Endodermal cell (in vitro differentiated cells): ENCODE measurements at regions not wholly inside any gene's neighbourhood (a gene's known extent, or its start where the extent isn't known, plus 50 kb on each side); places are given as distances from the start of the nearest gene placed in this dataset.

ENCODE experiments used
- DNase-seq: peaks from one replicate; pipeline ENCODE4 v3.0.0-alpha.2; 2017
- H3K27ac ChIP-seq: 2 replicates; pipeline ENCODE4 v1.5.1; 2013; ENCODE audit warnings: mild to moderate bottlenecking, low read depth, low read length, moderate library complexity
- H3K27me3 ChIP-seq: 2 replicates; pipeline ENCODE4 v1.6.1; 2013; ENCODE audit warnings: mild to moderate bottlenecking, low read length, moderate library complexity; ENCODE audit not compliant: insufficient read depth, control insufficient read depth, poor library complexity, severe bottlenecking
- H3K36me3 ChIP-seq: 2 replicates; pipeline ENCODE4 v1.7.0; 2013; ENCODE audit warnings: mild to moderate bottlenecking, low read length, moderate library complexity; ENCODE audit not compliant: control insufficient read depth, insufficient read depth
- H3K4me1 ChIP-seq: one replicate; pipeline ENCODE4 v1.7.0; 2013; ENCODE audit warnings: low read length; ENCODE audit not compliant: control insufficient read depth, insufficient read depth
- H3K4me3 ChIP-seq: 2 replicates; pipeline ENCODE4 v1.5.1; 2013; ENCODE audit warnings: mild to moderate bottlenecking, low read length, moderate library complexity
- H3K9ac ChIP-seq: 2 replicates; pipeline ENCODE4 v1.6.1; 2013; ENCODE audit warnings: mild to moderate bottlenecking, low read length, moderate library complexity; ENCODE audit not compliant: poor library complexity, severe bottlenecking; ENCODE audit errors: extremely low read depth
- H3K9me3 ChIP-seq: 2 replicates; pipeline ENCODE4 v1.6.1; 2013; ENCODE audit warnings: mild to moderate bottlenecking, low read length, moderate library complexity; ENCODE audit not compliant: control insufficient read depth
- H3K27ac Mint-ChIP-seq: 2 replicates; pipeline ENCODE4 v1.8.0; 2020; ENCODE audit warnings: mixed read lengths
- H3K27me3 Mint-ChIP-seq: 2 replicates; pipeline ENCODE4 v1.8.0; 2021; ENCODE audit warnings: mild to moderate bottlenecking, mixed read lengths; ENCODE audit not compliant: insufficient read depth
- H3K36me3 Mint-ChIP-seq: 2 replicates; pipeline ENCODE4 v1.8.0; 2020; ENCODE audit warnings: low read depth, mixed read lengths
- H3K4me1 Mint-ChIP-seq: 2 replicates; pipeline ENCODE4 v1.8.0; 2020; ENCODE audit warnings: mixed read lengths
- H3K4me3 Mint-ChIP-seq: 2 replicates; pipeline ENCODE4 v1.8.0; 2020; ENCODE audit warnings: mild to moderate bottlenecking, moderate library complexity, mixed read lengths
- H3K9me3 Mint-ChIP-seq: 2 replicates; pipeline ENCODE4 v1.8.0; 2020; ENCODE audit warnings: mild to moderate bottlenecking, mixed read lengths
- CTCF ChIP-seq: fragments of 200-600 bp; sonication (generic); conservative IDR thresholded peaks from 2 replicates; pipeline ENCODE4 v1.5.0; 2021; ENCODE audit warnings: antibody characterized with exemption, mild to moderate bottlenecking
- WGBS, 2 experiments: methylation state at CpG; one replicate each; pipeline versions ENCODE4 v1.1.5 to v1.1.7; 2013; ENCODE audit warnings: missing lambda C conversion rate in 2 of 2, mixed read lengths in 1 of 2; ENCODE audit not compliant: insufficient coverage in 1 of 2, insufficient read length in 1 of 2; 5-methylcytosine and 5-hydroxymethylcytosine counted together

- Histone ChIP-seq H3K9ac (no peak overlapping the region), H3K36me3 (no peaks in the 10 kb centered on the region), H3K9me3 (no peaks in the 10 kb centered on the region), H3K27ac (no peak overlapping the region), H3K4me3 (no peak overlapping the region), H3K4me1 (no peaks in the 10 kb centered on the region), H3K27me3 (no peaks in the 10 kb centered on the region)
- Mint-ChIP-seq H3K9me3 (no peaks in the 10 kb centered on the region), H3K27ac (no peak overlapping the region), H3K36me3 (no peaks in the 10 kb centered on the region), H3K27me3 (no peaks in the 10 kb centered on the region), H3K4me3 (no peak overlapping the region), H3K4me1 (no peaks in the 10 kb centered on the region)
- 86 to 100% methylated on average over 1 of the region's 1 CpG for WGBS, 2 experiments
- DNase-seq: no peak
- TF ChIP-seq CTCF: peak; percentile 75
Measured at GRCh38 chr2:187174582-187174981, 273.5 kb downstream of the CALCRL start.

GRCh38 chr2:187171318-187171717 is 276.7 kb downstream of the CALCRL start:
- no peaks in the 10 kb centered on the region for H3K36me3 Mint-ChIP-seq
- Histone ChIP-seq H3K36me3 (no peaks in the 10 kb centered on the region), H3K27me3 (no peaks in the 10 kb centered on the region), H3K27ac (no peak overlapping the region), H3K4me3 (no peak overlapping the region), H3K9ac (no peak overlapping the region), H3K9me3 (no peaks in the 10 kb centered on the region), H3K4me1 (no peaks in the 10 kb centered on the region)
- no peak for DNase-seq
- no peak overlapping the region for H3K27ac Mint-ChIP-seq
- no peaks in the 10 kb centered on the region for H3K9me3 Mint-ChIP-seq
- H3K4me3 Mint-ChIP-seq: no peak overlapping the region
- TF ChIP-seq CTCF: no peak
- H3K27me3 Mint-ChIP-seq: no peaks in the 10 kb centered on the region
- H3K4me1 Mint-ChIP-seq: peaks cover 3% of the 10 kb centered on the region
- 69% methylated on average over 3 of the region's 3 CpGs; no CpG with 5 or more reads in 1 of the 2 experiments for WGBS, 2 experiments

GRCh38 chr2:187169864-187170263 is 278.2 kb downstream of the CALCRL start:
- TF ChIP-seq CTCF: no peak
- H3K4me1 Mint-ChIP-seq: peaks cover 11% of the 10 kb centered on the region
- H3K27ac Mint-ChIP-seq: no peak overlapping the region
- Histone ChIP-seq H3K4me3 (no peak overlapping the region), H3K4me1 (no peaks in the 10 kb centered on the region), H3K9ac (no peak overlapping the region), H3K9me3 (no peaks in the 10 kb centered on the region), H3K36me3 (no peaks in the 10 kb centered on the region), H3K27ac (no peak overlapping the region), H3K27me3 (no peaks in the 10 kb centered on the region)
- WGBS, 2 experiments: 86 to 100% methylated on average over 1 to 3 of the region's 3 CpGs
- no peaks in the 10 kb centered on the region for H3K9me3 Mint-ChIP-seq
- H3K27me3 Mint-ChIP-seq: no peaks in the 10 kb centered on the region
- DNase-seq: no peak
- no peak overlapping the region for H3K4me3 Mint-ChIP-seq
- H3K36me3 Mint-ChIP-seq: no peaks in the 10 kb centered on the region
